ENCODE measurements at regions not wholly inside any gene's neighbourhood (a gene's known extent, or its start where the extent isn't known, plus 50 kb on each side); places are given as distances from the start of the nearest gene placed in this dataset.

DNA sequence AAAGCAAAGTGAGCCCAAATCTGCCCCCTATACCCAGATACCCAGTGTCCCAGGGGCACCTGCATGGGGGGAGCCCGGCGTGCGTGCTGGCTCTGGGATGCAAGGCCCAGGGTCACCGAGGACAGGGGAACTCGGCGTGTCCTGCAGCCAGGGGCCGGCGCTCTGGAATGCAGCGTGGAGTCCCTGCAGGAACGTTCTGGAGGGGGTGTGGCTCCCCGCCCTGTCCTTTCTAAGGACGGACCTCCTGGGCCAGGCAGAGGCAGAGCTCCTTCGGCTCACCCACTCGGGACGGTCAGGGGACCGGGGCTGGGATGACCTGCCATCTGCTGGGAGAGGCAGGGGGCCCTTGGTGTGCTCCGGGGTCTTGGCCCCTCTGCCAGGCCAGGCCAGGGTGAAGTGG lies 1196.8 kb downstream of the BRD1 start:
- TF ChIP-seq POLR2AphosphoS5 (IDR thresholded peaks at IDR 0.05) (no peak), POLR2A (IDR thresholded peaks at IDR 0.05) (no peak)
- TF ChIP-seq, protein P1, sequence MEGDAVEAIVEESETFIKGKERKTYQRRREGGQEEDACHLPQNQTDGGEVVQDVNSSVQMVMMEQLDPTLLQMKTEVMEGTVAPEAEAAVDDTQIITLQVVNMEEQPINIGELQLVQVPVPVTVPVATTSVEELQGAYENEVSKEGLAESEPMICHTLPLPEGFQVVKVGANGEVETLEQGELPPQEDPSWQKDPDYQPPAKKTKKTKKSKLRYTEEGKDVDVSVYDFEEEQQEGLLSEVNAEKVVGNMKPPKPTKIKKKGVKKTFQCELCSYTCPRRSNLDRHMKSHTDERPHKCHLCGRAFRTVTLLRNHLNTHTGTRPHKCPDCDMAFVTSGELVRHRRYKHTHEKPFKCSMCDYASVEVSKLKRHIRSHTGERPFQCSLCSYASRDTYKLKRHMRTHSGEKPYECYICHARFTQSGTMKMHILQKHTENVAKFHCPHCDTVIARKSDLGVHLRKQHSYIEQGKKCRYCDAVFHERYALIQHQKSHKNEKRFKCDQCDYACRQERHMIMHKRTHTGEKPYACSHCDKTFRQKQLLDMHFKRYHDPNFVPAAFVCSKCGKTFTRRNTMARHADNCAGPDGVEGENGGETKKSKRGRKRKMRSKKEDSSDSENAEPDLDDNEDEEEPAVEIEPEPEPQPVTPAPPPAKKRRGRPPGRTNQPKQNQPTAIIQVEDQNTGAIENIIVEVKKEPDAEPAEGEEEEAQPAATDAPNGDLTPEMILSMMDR (IDR thresholded peaks at IDR 0.05): no peak
